Islet precursor cell (in vitro differentiated cells): ENCODE measurements at regions not wholly inside any gene's neighbourhood (a gene's known extent, or its start where the extent isn't known, plus 50 kb on each side); places are given as distances from the start of the nearest gene placed in this dataset.

ENCODE experiments used
- DNase-seq: peaks from one replicate; pipeline ENCODE4 v3.0.0-alpha.2; 2018

- DNase-seq: no peak
Observed at GRCh38 chr3:66165660-66166059, 55.1 kb upstream of the SLC25A26 start.

GRCh38 chr3:66164155-66164554, 56.6 kb upstream of the SLC25A26 start:
- no peak for DNase-seq

GRCh38 chr3:66163222-66163621, 57.6 kb upstream of the SLC25A26 start:
- DNase-seq: no peak

GRCh38 chr3:66162766-66163165, 58.0 kb upstream of the SLC25A26 start:
- no peak for DNase-seq

- DNase-seq: no peak
Observed at GRCh38 chr3:66158933-66159683, 61.7 kb upstream of the SLC25A26 start.

- DNase-seq: no peak
Observed at GRCh38 chr3:66154444-66154861, 66.3 kb upstream of the SLC25A26 start.

GRCh38 chr3:66153481-66154443, 67.0 kb upstream of the SLC25A26 start:
- DNase-seq: no peak

GRCh38 chr3:66152336-66152735, 68.5 kb upstream of the SLC25A26 start:
- no peak for DNase-seq

GRCh38 chr3:66150977-66151376, 69.8 kb upstream of the SLC25A26 start:
- DNase-seq: no peak

- no peak for DNase-seq
Observed at GRCh38 chr3:66149269-66149668, 71.5 kb upstream of the SLC25A26 start.

GRCh38 chr3:66145408-66145733, 75.4 kb upstream of the SLC25A26 start:
- DNase-seq: no peak

- DNase-seq: no peak
Observed at GRCh38 chr3:66144568-66145407, 76.0 kb upstream of the SLC25A26 start.

GRCh38 chr3:66142079-66142478, 78.7 kb upstream of the SLC25A26 start:
- DNase-seq: no peak

- peak; percentile 64 for DNase-seq
Observed at GRCh38 chr3:66140743-66141372, 79.9 kb upstream of the SLC25A26 start.

- no peak for DNase-seq
Observed at GRCh38 chr3:66140106-66140505, 80.7 kb upstream of the SLC25A26 start.

- no peak for DNase-seq
Observed at GRCh38 chr3:66139415-66139814, 81.4 kb upstream of the SLC25A26 start.

- DNase-seq: peak; percentile 82
Observed at GRCh38 chr3:66138336-66139313, 82.2 kb upstream of the SLC25A26 start.

GRCh38 chr3:66136597-66136996, 84.2 kb upstream of the SLC25A26 start:
- no peak for DNase-seq

- DNase-seq: no peak
Observed at GRCh38 chr3:66133853-66134445, 86.9 kb upstream of the SLC25A26 start.

GRCh38 chr3:66133050-66133757, 87.6 kb upstream of the SLC25A26 start:
- DNase-seq: no peak
